CD4-positive, alpha-beta T cell treated with Interferon alpha-2 for 1 hour (primary cell): ENCODE measurements at regions not wholly inside any gene's neighbourhood (a gene's known extent, or its start where the extent isn't known, plus 50 kb on each side); places are given as distances from the start of the nearest gene placed in this dataset.
"Not testable (repeated sequence)": the region's sequence is repeated elsewhere in the genome, so short reads cannot be mapped to it uniquely, and the experiment has no call there.

Experiments
- DNase-seq, 2 donors: peaks; one replicate each; pipeline ENCODE4 v3.0.0-alpha.2; 2020 to 2022

GRCh38 chr13:66237411-66238062, 992.6 kb downstream of the PCDH9 start:
- no peak for DNase-seq

DNA sequence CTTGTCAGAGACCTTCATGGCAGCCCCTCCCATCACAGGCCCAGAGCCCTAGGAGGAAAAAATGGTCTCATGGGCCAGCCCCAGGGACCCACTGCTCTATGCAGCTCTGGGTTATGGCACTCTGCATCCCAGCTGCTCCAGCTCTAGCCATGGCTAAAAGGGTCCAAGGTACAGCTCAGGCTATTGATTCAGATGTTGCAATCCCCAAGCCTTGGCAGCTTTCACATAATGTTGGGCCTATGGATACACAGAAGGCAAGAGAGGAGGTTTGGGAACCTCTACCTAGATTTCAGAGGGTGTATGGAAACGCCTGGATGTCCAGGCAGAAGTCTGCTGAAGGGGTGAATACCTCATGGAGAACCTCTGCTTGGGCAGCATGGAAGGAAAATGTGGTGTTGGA, 996.0 kb downstream of the PCDH9 start:
- no peak for DNase-seq

- DNase-seq = not testable (repeated sequence)
These were observed 998.2 kb downstream of the PCDH9 start for GRCh38 chr13:66231958-66232357.

- no peak for DNase-seq
These were observed 1005.1 kb downstream of the PCDH9 start for GRCh38 chr13:66225072-66225471.

GRCh38 chr13:66224663-66225062, 1005.5 kb downstream of the PCDH9 start:
- DNase-seq = no peak

DNA sequence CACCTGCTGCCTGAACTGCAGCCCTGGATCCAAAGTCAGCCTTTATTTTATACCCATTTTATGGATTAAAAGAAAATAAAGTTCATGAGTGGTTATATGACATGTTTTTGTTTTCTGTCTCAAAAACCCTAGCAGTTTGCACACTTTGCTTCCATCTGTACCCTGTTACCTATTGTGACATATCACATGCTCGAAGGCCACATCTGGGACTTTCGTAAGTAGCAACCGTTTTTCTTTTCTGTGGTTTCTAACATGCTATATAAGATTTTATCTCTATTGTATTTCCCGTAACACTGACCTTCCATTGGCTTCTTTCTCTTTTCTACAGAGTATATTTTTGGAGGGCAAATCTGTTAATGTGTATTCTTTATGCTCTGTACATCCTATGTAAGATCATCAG, 1007.2 kb downstream of the PCDH9 start:
- DNase-seq = no peak

GRCh38 chr13:66222127-66222526, 1008.0 kb downstream of the PCDH9 start:
- no peak for DNase-seq

- DNase-seq = no peak
These were observed 1010.6 kb downstream of the PCDH9 start for GRCh38 chr13:66219506-66219905.

GRCh38 chr13:66218583-66218982, 1011.6 kb downstream of the PCDH9 start:
- no peak for DNase-seq

- DNase-seq = no peak
These were observed 1013.4 kb downstream of the PCDH9 start for GRCh38 chr13:66216728-66217127.

GRCh38 chr13:66214467-66214866, 1015.7 kb downstream of the PCDH9 start:
- no peak for DNase-seq

DNA sequence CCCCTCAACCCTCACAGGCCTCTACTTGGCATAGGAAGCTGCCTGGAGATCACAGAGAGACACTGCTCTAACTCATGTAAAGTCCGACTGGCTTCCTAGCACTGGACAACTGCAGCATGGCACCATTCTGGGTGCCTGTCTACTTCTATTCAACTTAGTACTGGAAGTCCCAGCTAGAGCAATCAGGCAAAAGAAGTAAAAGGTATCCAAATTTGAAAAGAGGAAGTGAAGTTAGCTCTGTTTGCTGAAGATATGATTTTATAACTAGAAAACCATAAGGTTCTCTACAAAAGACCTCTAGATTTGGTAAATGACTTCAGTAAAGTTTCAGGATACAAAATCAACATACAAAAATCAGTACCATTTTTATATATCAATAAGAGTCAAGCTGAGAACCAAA, 1017.6 kb downstream of the PCDH9 start:
- DNase-seq = no peak

GRCh38 chr13:66210677-66211076, 1019.5 kb downstream of the PCDH9 start:
- no peak for DNase-seq

- no peak for DNase-seq
These were observed 1021.5 kb downstream of the PCDH9 start for GRCh38 chr13:66208589-66208988.

DNA sequence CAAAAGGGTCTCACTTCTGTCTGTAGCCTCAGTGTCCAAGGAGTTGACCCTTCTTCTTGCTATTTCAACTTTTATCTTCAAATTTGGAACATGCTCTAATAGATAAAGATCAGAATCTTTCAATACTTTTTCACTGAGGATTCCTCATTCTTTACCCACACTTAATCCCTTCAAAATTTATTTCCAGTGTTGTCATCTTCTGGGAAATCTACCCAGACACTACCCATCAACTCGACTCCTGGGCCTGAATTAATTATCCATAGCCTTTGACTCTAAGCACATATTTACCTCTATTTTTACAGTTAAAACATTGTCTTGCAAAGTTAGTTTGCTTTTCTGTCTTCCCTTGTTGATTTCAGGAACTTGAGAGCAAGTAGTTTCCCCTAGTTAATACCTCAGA, 1022.5 kb downstream of the PCDH9 start:
- DNase-seq = no peak

GRCh38 chr13:66205807-66206206, 1024.3 kb downstream of the PCDH9 start:
- no peak for DNase-seq

- no peak for DNase-seq
These were observed 1029.6 kb downstream of the PCDH9 start for GRCh38 chr13:66200555-66200954.

GRCh38 chr13:66195238-66195637, 1034.9 kb downstream of the PCDH9 start:
- no peak for DNase-seq

DNA sequence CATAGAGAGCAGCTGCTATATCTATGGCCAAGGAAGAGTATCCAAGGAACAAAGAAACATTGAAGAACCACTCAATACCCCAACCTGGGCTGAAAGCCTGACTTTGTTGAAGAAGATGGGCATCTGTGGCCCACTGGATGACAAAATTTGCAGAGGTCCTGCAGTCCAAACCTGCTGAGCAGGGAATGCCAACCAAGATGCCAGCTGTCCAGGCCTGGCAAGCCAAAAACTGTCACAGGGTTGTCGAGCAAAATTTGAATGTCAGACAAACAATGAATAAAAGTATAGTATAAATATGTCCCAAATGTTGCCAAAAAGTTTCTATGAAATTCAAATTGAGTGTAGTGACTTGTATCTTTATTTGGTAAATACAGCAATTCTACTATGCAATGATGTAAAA, 1040.2 kb downstream of the PCDH9 start:
- DNase-seq = no peak

DNA sequence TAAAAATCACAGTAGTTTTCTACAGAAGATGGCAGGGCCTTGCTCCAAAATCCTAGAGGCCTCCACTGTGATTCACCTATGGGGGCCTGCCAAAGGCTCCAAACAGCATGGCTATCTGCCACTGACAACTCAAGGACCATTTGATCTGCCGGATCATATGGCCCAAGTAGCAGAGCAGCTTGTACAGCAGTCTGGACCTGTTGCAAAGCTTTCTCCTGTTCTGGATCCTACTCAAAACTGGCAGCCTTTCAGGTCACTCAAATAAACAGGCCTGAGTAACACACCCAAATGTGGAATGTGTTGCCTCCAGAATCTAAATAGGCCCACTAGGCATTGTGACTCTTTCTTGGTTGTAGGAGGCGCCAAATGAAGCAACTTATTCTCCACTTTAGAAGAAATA, 1049.3 kb downstream of the PCDH9 start:
- no peak for DNase-seq

DNA sequence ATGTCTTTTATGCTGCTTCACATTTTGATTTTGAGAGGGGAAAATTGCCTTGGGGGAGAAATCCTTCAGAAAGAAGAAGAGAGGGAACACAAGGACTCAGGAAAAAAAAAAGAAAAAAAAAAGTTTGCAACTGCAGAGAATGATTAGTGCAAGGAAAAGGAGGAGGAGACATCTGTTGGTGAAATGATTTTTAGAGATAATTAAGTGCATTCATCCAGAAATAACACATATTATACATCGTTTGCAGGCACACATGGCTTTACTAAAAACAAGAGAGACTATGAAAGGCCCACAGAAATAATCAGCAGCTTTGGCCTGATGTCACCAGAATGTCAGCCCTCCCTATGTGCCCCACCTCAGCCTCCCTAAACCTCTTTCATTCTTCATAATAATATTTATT, 1058.2 kb downstream of the PCDH9 start:
- DNase-seq = no peak

- DNase-seq = no peak
These were observed 1067.7 kb downstream of the PCDH9 start for GRCh38 chr13:66162470-66162869.

- DNase-seq = no peak
These were observed 1070.6 kb downstream of the PCDH9 start for GRCh38 chr13:66159511-66159910.

- no peak for DNase-seq
These were observed 1075.2 kb downstream of the PCDH9 start for GRCh38 chr13:66154976-66155375.

GRCh38 chr13:66154354-66154753, 1075.8 kb downstream of the PCDH9 start:
- no peak for DNase-seq

DNA sequence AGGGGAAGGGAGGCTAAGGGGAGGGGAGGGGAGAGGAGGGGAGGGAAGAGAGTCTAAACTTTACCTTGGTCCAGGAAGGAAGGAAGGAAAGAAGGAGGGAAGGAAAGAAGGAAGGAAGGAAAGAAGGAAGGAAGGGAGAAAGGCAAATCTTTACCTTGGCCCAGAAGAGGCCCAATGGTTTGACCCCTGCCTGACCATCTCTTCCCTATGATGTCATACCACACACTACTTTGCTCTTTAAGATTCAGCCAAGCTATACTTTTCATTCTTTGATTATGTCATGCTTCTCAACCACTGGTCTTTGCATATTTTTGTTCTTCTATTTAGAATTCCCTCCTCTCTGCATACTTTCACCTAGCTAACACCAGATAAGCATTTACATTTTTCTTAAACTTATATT, 1077.5 kb downstream of the PCDH9 start:
- no peak for DNase-seq
